GM04504 (cell line): ENCODE measurements at regions not wholly inside any gene's neighbourhood (a gene's known extent, or its start where the extent isn't known, plus 50 kb on each side); places are given as distances from the start of the nearest gene placed in this dataset.
"Not testable (repeated sequence)": the region's sequence is repeated elsewhere in the genome, so short reads cannot be mapped to it uniquely, and the experiment has no call there.

Experiments used
- DNase-seq: peaks from one replicate; pipeline ENCODE4 v3.0.0-alpha.2; 2012; ENCODE audit warnings: low read depth

DNA sequence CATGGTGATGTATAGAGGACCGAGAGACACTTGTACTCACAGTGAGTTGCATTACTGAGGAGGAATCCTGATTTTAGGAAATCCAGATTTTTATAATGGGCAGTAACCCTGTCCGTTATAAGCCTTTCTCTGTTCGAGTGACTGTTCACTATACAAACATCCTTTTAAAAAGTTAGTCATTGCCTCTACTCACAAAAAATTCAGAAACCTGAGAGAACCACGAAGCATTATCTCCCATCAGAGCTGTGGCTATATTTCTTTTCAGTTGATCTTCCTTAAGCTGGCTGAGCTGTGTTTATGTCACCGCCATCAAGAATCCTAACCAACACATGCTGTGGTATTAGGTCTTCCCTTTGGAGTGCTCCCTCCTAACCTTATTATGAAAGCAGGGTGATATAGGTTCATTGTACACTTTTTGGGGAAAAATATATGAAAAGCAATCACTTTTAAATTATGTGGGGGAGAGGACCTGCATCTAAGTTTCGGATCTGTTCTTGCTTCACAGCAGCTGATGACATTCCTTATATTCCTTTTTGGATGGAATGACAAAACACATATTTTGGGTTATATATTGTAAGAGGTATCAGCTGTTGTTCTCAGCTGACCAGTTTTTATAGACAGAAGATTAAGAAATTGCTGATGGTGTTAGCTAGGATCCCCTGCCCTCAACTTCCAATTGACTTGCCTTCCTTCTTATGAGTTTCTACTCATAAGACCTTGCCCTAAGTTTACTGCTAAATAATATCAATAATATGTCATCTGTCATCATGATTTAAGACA, 465.9 kb upstream of the RASGRP1 start:
- no peak for DNase-seq

DNA sequence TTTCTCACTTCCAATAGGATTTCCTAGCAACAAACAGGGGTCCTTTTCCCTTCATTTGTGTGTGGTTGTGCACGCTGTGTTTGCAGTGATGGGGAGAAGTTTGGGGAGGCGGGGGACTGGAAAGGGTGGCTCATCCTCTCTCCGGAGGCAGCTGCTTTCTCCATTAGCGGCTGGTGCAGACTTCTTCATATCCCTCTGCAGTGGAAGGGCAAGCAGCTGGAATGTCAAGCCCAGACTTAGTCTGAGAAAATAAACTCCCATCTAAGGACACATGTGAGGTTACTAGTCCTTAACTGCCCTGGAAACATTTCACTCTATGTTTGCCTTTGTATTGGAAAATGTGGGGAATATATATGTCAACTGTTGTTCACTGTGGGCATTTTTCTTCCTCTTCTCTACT, 467.0 kb upstream of the RASGRP1 start:
- no peak for DNase-seq

DNA sequence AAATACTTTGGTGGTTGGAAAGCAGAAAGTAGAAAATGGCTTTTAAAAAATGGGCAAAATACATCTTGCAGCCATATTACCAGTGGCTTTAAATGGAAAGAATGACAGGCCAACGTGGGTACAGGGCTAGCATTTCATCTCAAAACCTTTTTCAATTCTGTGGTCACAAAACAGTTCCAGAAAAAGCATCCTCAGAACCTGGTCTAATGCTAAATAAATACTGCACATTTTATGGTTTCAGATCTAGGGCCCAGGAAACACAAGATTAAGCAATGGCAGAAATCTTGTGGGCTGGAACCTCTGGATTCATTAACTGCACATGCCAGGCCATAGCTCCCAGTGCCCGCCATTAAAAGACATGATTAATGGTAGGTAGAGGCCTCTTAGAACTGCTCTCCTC, 470.2 kb upstream of the RASGRP1 start:
- no peak for DNase-seq

DNA sequence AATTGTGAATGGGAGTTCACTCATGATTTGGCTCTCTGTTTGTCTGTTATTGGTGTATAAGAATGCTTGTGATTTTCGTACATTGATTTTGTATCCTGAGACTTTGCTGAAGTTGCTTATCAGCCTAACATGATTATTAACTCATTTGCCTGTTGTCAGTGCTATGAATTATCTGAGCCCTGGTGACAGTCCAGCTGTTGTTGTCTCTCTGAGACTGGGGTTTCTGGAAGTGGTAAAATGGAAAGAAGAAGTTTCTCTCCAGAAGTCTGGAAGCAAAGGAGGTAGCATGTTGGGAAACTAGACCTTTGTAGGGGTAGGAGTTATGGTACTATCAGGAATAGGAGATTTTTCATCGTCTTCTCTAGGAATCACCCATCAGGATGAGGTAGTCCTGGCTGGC, 473.0 kb upstream of the RASGRP1 start:
- not testable (repeated sequence) for DNase-seq

DNA sequence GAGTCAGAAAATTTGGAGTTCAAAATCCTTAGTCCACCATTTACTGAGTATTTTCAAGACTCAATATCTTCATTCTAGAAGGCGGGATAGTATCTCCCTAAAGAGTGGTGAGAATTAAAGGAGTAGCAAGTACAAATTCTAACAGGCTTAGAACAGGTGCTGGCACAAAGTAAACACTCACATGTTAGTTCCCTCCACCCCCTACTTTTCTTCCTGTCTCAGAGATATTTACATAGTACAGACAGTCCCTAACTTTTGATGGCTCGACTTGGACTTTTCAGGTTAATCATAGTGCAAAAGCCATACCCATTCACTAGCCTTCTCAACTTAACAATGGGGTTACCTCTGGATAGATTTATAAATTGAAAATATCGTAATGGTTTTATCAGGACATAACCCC, 476.2 kb upstream of the RASGRP1 start:
- no peak for DNase-seq

DNA sequence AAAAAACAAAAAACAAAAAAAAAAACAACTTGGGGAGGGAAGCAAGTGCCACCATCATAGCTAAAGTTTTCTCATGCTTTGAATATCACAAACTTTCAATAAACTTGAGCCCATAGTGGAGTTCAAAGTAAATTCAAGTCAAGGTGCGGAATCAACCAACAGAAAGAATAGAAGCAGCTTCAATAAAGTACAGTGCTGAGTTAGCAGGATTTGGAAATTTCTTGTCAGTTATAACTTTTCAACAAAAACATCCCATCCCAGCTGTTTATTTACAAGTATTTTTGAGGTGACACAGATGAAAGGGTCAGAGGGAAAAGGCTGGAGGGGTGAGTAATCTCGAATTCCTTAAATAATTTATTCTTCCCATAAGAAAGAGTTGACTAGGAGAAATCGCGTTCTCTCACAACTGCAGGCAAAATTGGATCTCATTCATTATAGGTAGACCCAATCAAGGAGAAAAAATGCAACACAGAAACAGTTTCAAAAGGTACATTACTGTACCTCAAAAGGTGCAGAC, 477.4 kb upstream of the RASGRP1 start:
- DNase-seq = no peak

DNA sequence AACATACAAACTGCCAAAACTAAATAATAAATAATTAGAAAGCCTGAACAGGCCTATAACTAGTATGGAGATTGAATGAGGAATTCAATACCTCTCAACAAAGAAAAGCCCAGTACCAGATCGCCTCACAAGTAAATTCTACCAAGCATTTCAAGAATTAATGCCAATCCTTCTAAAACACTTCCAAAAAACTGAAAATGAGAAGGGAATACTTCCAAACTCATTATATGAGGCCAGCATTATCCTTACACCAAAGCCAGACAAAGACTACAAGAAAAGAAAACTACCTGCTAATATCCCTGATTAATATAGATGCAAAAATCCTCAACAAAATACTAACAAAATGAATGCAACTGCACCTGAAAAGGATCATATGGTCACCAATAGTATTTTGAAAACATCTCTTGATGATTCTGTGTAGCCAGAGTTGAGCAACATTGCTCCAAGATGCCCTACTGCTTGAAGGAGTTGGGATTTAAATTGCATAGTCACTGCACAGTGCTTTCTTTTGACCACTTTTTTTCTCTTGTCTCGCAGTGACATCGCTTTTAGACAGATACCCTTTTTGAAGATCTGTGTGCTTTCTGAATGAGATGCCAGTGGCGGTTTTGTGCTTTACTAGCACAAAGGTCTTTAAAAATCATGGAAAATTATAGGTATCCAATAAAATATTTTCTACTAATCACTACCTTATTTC, 487.2 kb upstream of the RASGRP1 start:
- no peak for DNase-seq

DNA sequence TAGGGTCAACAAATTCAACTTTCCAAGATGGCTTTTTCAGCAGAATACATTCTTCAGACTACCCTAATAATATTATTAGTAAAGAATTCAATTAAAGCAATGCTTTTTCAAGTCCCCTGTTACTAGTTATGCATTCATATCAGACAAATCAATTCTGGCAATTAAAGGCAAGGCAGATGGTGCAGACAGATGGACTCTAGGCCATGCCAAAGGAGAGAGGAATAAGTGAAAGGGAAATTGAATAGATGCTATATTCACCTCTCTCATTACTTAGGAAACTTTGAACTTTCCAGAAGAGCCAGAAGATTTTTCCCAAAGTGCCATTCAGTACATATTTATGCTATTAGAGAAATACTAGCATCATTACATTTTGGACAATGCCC, 487.7 kb upstream of the RASGRP1 start:
- no peak for DNase-seq

DNA sequence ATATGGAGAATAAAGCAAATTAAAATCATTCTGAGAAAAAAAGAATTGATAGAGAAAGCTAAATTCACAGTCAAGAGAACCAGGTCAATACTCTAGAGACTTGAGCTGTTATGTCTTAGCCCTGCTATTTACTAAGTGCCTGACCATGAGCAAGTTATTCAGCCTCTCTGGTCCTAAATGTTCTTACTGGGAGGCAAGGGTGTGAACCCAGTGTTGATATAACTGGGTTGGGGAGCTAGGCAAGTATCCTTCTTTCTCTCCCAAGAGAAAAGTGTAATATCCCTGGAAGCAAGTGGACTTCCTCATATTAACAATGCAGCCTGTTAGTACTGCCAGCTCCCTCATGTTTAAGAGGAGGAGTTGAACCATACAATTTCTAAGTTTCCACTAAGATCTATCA, 488.9 kb upstream of the RASGRP1 start:
- no peak for DNase-seq

DNA sequence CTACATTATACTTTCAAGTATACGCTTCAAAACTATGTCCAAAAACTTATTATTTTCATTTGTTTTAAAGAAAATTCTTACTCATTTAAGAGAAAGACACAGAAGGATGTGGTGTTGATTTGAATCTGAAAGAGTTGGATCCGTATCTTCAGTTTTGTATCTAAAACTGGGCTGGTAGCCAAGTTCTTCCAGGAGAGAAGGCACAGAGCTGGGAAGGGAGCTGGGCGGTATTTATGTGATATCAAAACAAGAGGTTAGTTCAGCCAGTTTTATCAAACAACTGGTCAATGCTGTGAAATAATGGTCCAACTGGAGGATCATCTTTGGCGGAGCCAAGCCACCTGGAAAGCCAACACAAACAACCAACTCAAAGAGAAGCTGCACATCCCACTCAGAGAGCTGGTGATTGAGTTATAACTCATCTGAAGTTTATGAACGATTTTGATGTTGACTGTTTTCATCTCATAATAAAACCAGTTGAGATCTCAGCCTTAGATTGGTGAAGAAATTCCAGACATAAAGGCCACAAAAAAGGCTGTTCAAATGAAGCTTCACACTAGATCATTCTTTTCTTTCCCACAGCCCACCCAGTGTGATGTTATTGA, 489.6 kb upstream of the RASGRP1 start:
- DNase-seq = no peak

DNA sequence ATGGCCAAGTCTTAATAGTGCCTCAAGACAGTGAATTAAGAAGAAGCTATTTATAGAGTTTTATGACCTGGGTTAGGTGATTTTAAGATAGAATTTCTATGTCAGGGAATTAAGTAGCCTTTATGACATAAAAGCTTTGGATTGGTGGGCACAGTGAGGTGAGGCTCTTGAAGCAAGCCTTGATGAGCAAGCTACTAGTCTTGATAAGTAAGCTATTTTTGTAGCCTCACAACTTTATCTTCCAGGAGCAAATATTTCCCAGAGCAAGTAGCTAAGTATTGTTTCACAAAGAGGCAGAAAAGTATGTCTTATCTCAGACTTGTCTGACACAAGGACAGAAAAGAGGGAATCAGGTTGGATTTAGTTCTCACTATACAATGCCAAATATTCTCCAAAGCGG, 491.7 kb upstream of the RASGRP1 start:
- DNase-seq = no peak

DNA sequence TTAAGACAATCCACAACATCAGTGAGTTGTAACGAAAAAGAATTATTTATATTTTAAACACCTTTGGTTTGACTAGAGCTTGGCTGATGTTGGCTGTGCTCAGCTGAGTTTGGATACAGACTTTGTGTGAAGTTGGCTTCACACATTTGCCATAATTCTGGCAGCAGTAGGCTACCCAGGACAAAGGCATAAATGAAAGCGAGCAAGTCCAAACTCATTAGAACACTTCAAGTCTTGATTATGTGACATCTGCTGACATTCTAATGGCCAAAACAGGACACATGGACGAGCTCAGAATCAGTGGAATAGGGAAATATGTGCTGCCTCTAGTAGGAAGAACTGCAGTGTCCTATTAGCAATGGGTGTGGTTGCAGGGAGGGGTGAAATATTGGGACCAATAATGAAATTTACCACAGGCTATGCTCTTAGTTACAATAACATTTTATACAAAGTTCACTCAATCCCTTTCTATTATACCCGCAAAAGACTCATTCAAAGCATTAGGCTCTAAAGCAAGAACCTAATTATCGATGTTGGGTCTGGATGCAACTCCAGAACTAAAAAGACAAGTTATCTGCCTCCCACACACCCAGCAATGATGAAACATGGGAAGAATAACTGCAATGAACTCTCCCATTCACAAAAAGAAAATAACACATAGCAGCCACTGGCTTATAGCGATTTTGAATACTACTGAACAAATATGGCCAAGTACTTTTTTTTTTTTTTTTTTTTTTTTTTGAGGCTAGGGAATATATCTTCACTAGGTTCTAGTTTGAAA, 493.9 kb upstream of the RASGRP1 start:
- DNase-seq = no peak

DNA sequence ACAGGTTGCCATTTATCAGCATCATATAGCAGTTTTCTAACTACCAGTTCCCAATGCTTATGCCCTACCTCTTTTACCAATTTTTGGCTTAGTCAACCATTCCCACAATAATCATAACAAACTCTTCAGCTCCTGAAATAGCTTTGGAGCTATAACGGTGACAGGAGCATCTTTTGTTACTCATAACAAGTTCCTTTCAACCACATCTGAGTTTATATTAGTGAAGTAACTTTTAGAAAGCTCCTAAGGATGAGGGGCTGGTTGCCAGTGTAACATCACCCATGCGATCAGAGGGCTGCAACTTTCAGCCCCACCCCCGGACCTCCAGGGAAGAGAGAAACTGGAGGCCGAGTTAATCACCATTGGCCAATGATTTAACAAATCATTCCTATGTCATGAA, 495.3 kb upstream of the RASGRP1 start:
- no peak for DNase-seq

DNA sequence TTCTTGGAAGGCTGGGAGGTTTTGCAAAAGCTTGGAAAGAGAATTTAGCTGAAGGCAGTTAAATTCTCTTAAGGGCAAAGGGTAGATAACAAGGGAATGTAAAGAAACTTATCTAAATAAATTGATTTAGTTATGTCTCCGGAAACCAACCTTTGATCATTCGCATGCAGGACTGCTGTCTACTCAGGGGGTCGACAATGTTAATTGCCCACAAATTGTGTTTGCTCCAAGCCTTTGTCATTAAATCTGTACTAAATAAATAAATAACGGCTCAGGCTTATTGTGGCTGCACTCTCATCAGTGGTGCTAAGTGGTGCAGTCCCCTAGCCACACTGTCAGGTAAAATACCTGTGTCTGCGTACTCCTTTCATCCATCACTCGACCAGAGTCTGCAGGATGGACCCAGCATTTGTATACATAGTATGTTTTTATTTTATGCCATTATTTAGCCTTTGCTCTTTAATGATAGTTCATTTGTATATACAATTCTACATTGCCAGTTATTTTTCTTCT, 497.4 kb upstream of the RASGRP1 start:
- no peak for DNase-seq

DNA sequence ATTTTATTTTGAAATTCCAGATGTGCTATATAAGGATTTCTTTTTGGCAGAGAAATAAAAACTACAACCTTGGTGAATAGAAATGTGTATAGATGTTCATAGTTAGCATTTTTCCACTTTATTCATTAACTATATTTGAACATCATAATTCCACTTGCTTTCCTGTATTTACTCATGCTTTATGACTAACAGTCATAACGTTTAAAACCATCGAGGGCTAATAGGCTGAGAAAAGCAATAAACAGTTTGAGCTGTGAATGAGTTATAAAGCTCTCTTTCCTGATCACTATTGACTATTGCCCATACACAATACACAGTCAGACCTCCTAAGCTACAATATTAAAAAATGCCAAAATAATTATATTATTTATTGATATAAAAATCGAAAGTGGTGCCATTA, 502.1 kb upstream of the RASGRP1 start:
- no peak for DNase-seq

DNA sequence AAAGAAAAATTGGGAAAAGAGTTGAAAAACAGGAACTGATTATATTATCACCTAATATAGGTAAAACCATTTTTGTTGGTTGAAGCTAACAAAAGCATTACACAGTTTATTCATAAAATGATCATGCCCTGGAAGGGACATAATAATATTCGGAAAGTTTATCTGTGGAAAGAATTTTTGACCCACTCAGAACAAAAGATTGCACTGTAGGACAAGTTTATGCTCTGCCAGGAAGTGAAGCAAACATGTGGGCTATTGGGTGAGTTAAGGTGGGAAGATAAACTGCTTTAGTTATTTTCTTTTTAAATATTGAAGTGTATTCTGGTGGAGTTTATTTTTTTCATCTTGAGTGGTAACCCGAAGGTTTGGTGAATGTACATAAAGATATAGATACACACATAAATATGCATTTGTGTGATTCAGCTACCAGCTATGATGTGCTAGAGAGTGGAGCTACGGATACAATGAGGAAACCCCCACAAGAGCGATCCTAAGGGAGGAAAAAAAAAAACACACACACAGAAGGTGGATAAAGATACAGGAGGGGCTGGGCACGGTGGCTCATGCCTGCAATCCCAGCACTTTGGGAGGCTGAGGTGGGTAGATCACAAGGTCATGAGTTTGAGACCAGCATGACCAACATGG, 506.4 kb upstream of the THBS1 start:
- DNase-seq = no peak

DNA sequence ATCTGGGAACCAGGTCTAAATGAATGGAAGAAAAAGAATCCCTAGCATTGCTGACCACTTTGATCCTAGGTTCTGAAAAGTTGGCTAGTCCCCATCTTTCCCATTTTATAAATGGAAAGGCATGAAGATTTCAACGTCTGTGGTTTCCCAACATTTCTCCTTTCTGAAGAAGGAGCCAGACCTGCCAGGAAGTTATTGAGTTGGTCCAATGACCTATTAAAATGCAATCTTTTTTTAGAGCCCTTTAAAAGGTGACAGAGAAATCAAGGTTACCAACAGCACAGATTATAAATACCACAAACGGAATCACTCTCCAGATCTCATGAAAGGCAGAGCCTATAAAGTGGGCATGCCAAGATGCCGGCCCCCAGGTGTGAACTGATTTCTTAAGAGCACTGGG, 505.6 kb upstream of the THBS1 start:
- DNase-seq = peak; percentile 46

DNA sequence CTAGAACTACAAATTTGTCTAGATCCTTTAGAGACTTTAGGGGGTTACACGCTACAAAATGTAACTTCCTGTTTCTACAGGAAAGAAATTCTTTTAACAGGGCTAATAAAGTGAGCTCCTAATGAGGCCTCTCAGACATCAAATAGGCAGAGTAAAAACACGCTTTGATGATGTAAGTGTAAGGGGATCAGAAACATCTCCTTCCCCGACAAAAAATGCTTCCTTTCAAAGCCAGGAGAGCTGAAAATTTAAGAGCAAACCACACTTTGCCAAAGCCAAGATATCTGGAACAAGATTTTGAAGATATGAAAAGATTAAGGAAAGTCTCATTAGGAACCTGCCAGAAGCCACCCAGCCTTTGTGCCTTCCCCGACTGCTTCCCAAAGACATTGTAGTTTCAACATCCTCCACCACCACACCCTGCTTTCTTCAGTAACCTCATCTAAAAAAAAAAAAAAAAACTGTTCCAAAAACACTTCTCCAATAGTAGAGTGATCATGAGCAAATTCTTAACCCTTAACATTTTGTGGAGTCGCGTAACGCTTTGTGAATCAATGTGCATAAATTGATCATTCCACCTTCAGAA, 505.0 kb upstream of the THBS1 start:
- no peak for DNase-seq

DNA sequence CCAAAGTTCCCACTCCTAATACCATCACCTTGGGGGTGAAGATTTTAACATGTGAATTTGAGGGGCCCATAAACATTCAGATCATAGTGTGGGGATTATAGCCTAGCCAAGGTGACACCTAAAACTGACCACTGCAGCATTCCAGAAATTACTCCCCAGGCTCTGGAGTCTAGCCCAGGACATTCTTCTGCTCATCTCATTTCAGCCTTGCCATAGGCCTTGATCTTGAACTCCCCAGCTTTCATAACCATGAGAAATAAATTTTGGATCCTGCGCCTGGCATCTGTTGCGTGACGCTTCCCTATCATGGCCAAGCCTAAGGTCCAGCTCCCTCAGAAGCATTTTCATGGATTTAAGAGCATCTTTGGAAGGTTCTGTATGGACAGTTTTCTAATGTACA, 502.9 kb upstream of the THBS1 start:
- DNase-seq = no peak

DNA sequence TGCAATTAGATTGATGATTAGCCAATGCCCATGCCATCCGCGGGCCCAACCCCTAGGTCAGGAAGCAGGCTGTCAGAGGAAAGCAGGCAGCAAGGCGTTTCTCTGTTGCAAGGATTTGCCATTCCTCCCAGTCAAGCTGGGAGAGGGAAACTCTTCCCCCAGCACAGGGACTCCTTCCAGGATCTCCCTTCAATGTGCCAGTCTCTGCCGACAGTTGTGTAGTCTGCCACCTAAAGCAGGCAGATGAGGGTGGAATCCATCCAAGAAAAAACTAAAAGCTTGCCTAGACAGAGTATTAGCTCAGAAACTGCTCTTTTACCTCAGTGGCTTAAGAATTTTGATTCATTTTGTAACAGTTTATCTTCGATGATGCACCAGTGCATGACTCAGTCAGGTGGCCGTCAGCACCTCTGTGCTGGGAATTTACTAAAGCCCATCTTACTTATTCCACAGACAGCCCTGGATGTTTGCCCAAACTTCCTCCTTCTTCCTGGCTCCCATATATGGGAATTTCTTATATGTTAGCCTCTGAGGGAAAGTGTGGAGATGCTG, 501.5 kb upstream of the THBS1 start:
- no peak for DNase-seq

DNA sequence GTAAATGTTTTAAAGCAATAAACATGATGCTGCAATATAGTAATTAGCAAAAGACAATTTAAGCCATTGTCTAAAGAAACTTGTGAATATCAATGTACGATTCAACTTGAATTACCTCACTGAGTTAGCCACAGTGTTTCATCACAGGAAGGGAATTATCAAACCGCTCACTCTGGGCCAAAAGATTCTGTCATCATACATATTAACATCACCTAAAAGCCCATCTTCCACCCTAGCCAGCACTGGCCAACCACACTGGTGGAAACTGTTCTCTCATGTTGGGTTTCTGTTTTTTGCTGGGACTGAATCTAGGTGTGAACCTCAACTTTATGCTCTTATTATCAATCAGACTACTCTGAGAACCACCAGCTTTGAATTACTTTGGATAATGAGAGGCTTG, 497.7 kb upstream of the THBS1 start:
- no peak for DNase-seq
